HT-29 (cell line): ENCODE measurements at regions not wholly inside any gene's neighbourhood (a gene's known extent, or its start where the extent isn't known, plus 50 kb on each side); places are given as distances from the start of the nearest gene placed in this dataset.
"Not testable (repeated sequence)": the region's sequence is repeated elsewhere in the genome, so short reads cannot be mapped to it uniquely, and the experiment has no call there.

Experiments
- DNase-seq: peaks from one replicate; pipeline ENCODE4 v3.0.0-alpha.2; 2015; ENCODE audit warnings: low spot score

GRCh38 chr2:21194147-21194546 lies 70.4 kb downstream of the TDRD15 start:
- DNase-seq: no peak

- DNase-seq: no peak
These were observed 71.1 kb downstream of the TDRD15 start for GRCh38 chr2:21194858-21195271.

- no peak for DNase-seq
These were observed 71.6 kb downstream of the TDRD15 start for GRCh38 chr2:21195326-21195725.

DNA sequence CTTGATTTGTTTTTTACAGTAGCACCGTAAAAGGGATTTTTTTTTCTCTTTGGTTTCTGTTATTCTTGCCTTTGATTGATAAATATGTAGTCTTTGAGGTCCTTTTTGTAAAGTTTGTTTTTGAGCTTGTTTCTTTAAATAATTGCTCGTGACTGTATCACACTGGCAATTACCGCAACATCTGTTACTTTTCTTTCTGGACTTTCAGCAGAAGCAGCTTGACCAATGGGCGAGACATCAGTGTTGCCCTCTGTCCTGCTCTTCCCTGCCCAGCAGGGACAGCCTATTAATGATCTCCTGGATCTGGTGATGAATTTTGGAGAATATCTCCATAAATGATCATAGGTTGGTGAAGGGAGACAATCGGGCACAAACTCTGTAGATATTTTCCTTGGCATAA lies 74.9 kb downstream of the TDRD15 start:
- DNase-seq: no peak

- no peak for DNase-seq
These were observed 80.2 kb downstream of the TDRD15 start for GRCh38 chr2:21203976-21204375.

- not testable (repeated sequence) for DNase-seq
These were observed 90.3 kb downstream of the TDRD15 start for GRCh38 chr2:21214085-21214484.

GRCh38 chr2:21217442-21217841 lies 93.7 kb downstream of the TDRD15 start:
- DNase-seq: no peak

DNA sequence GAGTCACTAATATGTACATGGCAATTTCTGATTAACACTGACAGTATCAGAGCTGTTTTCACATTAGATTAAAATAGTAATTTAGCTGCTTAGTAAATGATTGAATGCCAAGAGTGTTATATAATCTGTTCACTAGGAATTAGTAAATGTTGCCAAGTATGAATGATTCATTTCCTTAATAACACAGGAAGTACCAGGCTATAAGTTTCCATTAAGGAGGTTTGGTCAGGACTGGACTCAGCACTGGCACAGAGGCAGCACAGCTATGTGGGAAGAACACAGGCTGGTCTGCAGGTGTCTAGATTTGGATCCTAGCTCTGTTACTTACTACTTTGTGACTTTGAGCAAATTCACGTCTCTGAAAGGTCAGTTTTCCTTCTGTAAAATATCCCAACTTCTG lies 97.2 kb downstream of the TDRD15 start:
- DNase-seq: no peak

DNA sequence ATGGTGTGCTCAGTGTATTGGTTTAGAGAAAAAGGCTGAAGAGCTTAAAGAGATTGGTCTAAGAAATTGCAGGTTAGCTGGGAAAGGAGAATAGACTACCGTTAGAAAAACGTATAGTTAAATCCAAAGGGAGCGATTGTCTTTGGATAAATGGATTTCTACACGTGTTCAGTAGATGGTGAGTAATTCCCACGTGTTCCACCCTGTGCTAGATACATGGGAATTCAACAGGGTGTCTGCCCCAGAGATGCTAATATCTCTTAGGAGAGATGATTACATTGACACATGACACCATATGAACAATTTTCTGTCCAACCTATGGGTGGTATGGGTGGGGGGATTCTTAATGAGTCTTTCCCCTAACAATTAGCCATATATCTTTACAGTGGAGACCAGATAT lies 99.8 kb downstream of the TDRD15 start:
- DNase-seq: no peak

GRCh38 chr2:21228041-21228895 lies 104.5 kb downstream of the TDRD15 start:
- no peak for DNase-seq

DNA sequence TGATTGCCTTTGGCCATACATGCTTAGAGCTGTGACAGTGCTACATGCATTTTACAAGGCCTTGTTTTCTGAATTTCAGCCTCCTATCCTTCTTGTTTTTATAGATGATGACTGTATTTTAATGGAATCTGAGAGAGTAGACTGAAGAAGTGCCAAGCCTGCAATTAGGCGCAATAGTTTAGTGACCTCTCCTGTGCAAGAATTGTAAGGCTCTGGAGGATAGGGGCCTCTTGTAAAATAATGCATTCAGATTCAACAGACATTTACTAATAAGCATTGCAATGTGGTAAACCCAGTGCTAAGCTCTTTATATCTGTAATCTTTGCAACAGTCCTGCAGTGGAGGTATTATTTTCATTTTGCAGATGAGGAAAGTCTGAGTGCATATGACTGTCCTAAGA lies 105.5 kb downstream of the TDRD15 start:
- no peak for DNase-seq

- DNase-seq: no peak
These were observed 106.4 kb downstream of the TDRD15 start for GRCh38 chr2:21230140-21230539.

DNA sequence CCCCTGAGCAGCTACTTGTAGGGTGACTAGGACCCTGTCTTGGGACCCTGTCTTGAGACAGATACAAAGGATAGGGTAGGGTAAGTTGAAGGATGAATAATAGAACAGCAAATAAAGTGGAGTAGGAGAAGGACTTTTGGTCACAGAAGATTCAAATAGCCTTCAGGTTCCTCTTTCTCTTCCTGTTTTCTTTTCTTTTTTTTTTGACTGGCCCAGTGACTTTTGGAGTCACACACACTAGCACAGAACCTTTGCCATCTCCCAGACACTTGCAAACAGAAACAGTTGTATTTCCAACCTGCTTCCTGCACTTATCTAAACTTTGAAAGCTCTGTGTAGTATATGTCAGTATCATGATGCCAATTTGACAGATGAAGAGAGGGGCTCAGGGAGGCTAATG lies 108.2 kb downstream of the TDRD15 start:
- DNase-seq: no peak

- no peak for DNase-seq
These were observed 109.4 kb downstream of the TDRD15 start for GRCh38 chr2:21233194-21233593.

- DNase-seq: no peak
These were observed 110.2 kb downstream of the TDRD15 start for GRCh38 chr2:21234001-21234400.

DNA sequence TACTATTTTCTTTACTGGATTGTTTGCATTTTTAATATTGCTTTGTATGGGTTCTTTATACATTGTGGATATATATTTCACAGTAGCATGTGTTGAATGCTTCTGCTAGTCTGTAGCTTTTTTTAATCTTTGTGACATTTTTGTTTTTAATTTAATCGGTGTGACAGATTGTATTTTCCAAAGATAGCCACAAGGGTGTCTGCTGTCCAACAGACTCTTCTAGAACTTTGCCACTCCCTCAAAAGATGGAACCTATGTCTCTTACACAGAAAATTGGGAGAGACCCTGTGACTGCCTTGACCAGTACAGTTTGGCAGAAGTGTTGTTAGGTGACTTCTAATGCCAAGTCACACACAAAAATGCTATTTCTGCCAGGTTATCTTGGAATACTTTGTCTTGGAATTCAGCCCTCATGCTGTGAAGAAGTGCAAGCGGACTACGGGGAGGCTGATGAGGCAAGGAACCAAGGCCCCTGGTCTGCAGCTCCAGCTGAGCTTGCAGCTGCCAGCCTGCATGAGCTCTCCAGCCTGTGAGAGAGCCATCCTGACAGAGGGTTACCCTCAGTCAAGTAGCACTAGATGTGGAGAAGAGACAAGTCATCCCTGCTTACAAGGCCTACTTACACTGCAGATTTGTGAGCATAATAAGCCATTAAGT lies 110.8 kb downstream of the TDRD15 start:
- DNase-seq: no peak

DNA sequence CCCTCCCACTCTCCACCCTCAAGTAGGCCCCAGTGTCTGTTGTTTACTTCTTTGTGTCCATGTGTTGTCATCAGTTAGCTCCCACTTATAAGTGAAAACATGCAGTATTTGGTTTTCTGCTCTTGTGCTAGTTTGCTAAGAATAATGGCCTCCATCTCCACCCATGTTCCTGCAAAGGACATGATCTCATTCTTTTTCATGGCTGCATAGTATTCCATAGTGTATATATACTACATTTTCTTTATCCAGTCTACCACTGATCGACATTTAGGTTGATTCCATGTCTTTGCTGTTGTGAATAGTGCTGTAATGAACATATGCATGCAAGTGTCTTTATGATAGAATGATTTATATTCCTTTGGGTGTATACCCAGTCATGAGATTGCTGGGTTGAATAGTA lies 116.0 kb downstream of the TDRD15 start:
- not testable (repeated sequence) for DNase-seq

DNA sequence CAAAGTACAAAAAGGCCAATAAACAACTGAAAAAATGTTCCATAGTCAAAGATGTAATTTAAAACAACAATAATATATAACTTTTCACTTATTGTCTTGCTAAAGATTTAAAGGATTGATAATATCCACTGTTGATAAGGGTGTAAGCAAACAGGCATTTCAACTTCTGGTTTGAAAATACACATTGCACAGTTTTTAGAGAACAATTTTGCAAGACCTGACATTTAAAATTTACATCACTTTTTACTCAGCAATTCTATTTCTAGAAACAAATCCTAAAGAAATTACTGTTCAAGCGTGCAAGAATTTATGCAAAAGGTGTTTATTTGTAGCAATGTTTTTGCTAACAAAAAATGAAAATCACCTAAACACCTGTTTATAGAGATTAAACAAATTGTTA lies 120.4 kb downstream of the TDRD15 start:
- DNase-seq: no peak

- no peak for DNase-seq
These were observed 121.8 kb downstream of the TDRD15 start for GRCh38 chr2:21245565-21245964.

DNA sequence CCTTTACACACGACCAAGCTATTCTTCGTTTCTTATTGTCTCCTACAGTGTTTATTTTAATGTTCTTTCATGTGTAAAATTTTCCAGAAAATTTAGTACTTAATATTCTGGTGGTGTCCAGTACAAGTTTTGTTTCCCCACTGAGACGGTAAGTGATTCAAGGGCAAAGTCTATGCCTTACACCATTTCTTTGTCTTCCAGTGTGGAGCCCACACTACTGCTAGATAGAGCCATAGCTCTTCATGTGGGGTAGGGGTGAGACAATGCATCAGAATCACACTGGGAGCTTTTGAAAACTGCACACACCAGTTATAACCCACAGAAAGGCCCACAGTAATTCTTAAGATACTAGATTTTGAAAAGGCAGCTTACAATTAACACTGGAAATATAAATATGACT lies 125.6 kb downstream of the TDRD15 start:
- no peak for DNase-seq

DNA sequence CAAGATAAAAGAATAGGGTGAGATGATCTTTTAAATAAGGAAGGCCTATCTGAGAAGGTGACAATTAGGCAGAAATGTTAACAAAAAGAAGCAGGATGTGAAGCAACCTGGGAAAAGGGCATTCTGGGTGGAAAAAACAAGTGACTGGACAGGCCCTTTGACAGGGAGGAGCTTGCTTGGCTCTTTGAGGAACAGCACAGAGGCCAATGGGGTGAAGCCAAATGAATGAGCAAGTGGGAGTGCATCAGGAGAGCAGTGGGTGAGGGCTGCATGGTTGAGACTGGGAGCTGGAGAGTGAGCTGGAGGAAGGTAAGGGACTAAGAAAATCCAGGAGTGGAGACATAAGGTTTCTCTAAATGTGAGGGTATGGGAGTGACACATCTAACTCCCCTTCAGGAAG lies 126.9 kb downstream of the TDRD15 start:
- no peak for DNase-seq

- peak; percentile 16 for DNase-seq
These were observed 127.6 kb downstream of the TDRD15 start for GRCh38 chr2:21251216-21251980.
